Astrocyte of the hippocampus (primary cell): ENCODE measurements at regions not wholly inside any gene's neighbourhood (a gene's known extent, or its start where the extent isn't known, plus 50 kb on each side); places are given as distances from the start of the nearest gene placed in this dataset.

ENCODE experiments used
- DNase-seq: peaks from one replicate; pipeline ENCODE4 v3.0.0; 2011; ENCODE audit warnings: low read depth, low spot score

DNA sequence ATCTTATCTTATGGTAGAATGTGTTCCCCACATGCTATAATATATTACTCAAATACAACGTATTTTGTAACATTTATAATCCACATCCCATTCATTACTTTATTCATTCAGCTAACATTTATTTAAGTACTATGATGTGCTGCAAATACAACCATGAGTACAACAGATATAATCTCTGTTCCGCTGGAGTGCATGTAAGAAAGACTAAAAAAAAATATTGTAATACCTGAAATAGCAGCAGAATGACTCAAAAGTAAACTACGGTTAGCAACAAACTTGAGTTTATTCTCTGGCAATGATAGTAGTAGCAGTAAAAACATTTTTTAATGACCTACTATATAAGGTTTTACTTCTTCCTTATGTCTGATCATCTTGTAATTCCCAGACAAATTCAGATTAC is 1776.3 kb downstream of the STIM2 start:
- DNase-seq = no peak

- DNase-seq = no peak
Observed at GRCh38 chr4:28639747-28640146, 1779.1 kb downstream of the STIM2 start.

DNA sequence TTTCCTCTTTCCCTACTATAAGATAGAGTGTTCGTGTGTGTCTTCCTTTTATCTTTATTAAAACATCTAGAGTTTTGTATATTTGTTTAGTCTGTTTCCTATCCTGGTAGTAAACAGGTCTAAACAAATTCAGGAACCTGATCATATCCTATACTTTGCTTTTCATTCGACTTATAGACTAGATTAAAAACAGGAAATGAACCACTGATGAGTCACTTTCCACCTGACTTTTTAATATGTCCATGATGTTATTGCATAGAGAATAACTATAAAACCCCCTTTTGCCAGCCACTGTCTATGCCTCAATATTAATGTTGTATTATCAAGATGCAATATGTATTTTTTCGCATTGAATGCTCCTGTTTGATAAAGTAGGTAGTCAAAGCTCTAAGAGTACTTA is 1794.0 kb downstream of the STIM2 start:
- DNase-seq = no peak

- no peak for DNase-seq
Observed at GRCh38 chr4:28665306-28665705, 1804.7 kb downstream of the STIM2 start.

- DNase-seq = no peak
Observed at GRCh38 chr4:28675582-28675981, 1814.9 kb downstream of the STIM2 start.

- DNase-seq = no peak
Observed at GRCh38 chr4:28677808-28678207, 1817.2 kb downstream of the STIM2 start.

DNA sequence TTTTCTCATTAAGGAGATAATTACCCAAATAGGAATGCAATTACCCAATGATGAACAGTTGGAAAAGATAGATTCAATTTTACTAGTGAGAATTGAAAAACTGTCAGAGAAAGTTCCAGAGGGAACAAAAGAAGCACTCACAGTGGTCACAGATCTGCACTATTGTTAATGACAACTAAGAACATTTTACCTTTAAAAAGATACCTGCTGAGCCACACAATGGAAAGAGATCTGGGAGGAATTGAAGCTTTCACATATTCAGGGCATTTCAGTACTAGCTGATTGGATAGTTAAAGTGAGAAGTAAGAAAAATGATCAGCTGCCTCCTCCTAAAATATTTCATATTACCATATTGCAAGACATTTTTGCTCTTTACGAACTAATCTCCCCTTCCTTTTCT is 1822.2 kb downstream of the STIM2 start:
- no peak for DNase-seq

- DNase-seq = peak; percentile 40
Observed at GRCh38 chr4:28686618-28687017, 1826.0 kb downstream of the STIM2 start.

- no peak for DNase-seq
Observed at GRCh38 chr4:28690890-28691289, 1830.2 kb downstream of the STIM2 start.

- DNase-seq = peak; percentile 11
Observed at GRCh38 chr4:28702571-28702970, 1841.9 kb downstream of the STIM2 start.

- no peak for DNase-seq
Observed at GRCh38 chr4:28709891-28710290, 1849.2 kb downstream of the STIM2 start.

- no peak for DNase-seq
Observed at GRCh38 chr4:28723371-28723770, 1862.7 kb downstream of the STIM2 start.

GRCh38 chr4:28724239-28724638 is 1863.6 kb downstream of the STIM2 start:
- DNase-seq = no peak

DNA sequence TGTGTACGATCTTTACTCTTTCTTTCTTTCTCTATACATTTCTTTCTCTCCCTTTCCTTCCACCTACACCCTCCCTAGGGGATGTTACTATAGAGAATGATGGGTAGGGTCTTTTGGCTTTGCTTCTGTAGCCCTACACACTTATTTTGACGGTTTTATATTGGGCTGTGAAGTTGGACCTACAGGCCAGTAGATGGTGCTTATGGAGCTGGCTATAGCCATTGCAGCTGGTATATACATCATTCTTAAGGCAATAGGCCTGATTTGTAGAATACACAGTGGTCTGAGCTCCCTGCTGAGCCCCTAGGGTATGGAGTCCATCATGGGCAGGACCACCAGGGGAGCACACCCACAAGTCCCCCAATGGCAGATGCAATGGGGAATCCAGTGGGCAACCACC is 1869.7 kb downstream of the STIM2 start:
- no peak for DNase-seq

GRCh38 chr4:28744066-28744465 is 1883.4 kb downstream of the STIM2 start:
- DNase-seq = peak; percentile 0

DNA sequence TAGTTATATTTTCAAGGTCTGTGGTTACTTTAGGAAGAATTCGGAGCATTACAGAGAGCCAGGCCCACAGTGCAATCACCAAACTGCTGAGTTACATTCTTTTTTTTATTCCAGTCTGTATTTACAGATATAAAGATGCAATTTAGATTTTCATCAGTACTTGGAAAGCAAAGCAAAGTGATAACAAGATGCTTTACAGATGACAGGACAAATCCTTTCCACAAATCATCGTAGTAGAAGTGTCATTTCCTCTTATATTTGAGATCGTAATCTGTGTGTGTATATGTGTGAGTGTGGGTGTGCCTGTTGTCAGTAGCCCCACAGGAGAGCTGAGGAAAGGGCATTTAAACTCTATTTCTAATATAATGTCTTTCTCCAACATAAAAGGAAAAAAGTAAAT is 1893.7 kb downstream of the STIM2 start:
- DNase-seq = no peak

GRCh38 chr4:28755081-28755480 is 1894.4 kb downstream of the STIM2 start:
- DNase-seq = no peak

DNA sequence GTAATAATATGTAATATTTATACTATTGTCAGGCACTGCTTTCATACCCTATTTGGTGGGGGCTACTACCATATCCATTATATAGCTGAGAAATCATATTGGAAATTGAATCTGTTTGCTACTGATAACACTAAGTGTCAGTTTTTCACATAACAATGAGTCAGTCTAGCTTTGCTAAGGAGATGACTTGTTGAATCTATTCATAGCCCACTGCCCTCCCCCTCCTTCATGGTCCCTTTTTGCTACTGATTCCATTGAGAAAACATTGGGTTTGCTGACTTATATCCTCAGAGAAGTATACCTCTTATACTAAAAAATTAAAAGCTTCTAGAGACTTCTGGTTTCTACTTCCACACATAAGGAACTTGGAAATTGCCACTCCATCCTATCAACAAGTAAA is 1898.4 kb downstream of the STIM2 start:
- DNase-seq = no peak

- no peak for DNase-seq
Observed at GRCh38 chr4:28760003-28760402, 1899.4 kb downstream of the STIM2 start.

GRCh38 chr4:28772066-28772465 is 1911.4 kb downstream of the STIM2 start:
- DNase-seq = peak; percentile 60

DNA sequence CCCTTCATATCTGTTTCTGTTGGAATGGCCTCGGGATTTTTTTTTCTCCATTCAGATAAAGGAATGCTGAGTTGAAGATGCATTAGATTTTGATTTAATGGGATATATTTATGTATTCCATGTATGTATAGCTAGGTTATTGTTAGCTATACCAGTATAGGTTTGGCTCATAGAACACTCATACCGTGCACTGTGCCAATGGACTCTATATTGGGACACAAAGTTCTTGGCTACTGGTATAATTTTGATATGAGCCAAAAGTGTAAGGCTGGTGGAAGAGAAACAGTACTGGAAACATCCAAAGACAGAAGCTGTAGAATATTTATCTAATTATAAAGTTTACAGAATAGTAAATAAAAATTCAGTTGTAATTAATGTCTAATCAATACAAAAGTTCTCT is 1912.1 kb downstream of the STIM2 start:
- no peak for DNase-seq

DNA sequence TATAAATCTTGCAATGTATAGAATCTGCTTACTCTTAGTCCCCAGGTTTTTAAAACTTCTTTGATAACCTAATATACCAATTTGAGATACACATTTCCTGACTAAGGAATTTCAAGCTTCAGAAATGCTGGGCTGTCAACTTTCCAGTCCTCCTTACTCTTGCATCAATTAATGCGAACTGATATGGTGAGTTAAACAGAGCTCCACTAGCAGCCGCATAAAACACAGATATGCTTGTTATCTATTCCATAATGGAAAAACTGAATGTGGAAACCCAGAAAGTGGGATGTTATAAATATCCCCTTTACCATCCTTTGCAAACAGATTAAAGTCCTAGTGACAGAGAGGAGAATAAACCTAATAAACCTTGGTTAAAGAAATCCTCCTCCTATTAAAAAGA is 1913.7 kb downstream of the STIM2 start:
- DNase-seq = no peak

GRCh38 chr4:28776004-28776403 is 1915.4 kb downstream of the STIM2 start:
- no peak for DNase-seq

DNA sequence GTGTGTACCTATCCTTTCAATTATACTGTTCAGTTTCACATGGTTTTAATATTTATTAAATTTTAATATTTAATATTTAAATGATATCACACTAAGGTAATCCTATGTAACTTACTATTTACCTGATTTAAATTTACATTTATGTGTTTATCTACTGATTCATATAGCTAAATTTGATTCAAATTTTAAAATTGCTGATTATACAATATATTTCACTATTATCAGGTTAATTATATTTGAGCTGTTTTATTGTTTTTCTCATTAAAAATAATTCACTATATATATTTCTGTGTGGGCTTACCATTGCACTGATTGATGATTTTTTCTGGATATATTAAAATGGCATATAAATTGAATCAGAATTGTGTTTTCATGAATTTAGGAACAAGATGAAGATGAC is 1923.5 kb downstream of the STIM2 start:
- DNase-seq = no peak

DNA sequence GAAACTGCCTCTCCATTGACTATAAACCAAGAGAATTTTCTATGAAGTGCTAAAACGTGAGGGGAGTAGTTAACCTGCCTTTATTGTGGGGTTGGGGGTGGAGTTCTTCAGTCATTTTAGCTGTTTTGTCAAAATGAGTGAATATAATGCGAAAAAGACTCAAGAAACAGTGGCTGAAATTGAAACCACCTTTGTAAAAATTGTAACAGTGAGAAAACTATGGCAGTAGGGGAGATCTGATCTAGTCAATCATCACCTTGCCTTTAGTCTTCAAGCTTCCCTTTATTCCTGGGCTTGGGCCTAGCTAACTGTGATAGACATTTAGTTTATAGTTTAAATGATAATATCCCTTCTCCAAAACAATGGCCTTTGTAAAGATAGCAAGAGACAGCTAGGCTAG is 1927.3 kb downstream of the STIM2 start:
- no peak for DNase-seq
